Ishikawa (cell line): ENCODE measurements at regions not wholly inside any gene's neighbourhood (a gene's known extent, or its start where the extent isn't known, plus 50 kb on each side); places are given as distances from the start of the nearest gene placed in this dataset.

Experiments used
- CEBPB ChIP-seq: IDR thresholded peaks from 2 replicates; pipeline ENCODE4 v1.6.1; 2012
- CREB1 ChIP-seq: IDR thresholded peaks from 2 replicates; pipeline ENCODE4 v1.6.1; 2012; ENCODE audit warnings: low read depth
- EGR1 ChIP-seq: IDR thresholded peaks from 2 replicates; pipeline ENCODE4 v1.6.1; 2012
- MAX ChIP-seq: IDR thresholded peaks from 2 replicates; pipeline ENCODE4 v1.6.1; 2012
- NFIC ChIP-seq: IDR thresholded peaks from 2 replicates; pipeline ENCODE4 v1.6.1; 2012
- RAD21 ChIP-seq: IDR thresholded peaks from 2 replicates; pipeline ENCODE4 v1.6.1; 2012; ENCODE audit warnings: low read depth
- REST ChIP-seq: IDR thresholded peaks from 2 replicates; pipeline ENCODE4 v1.6.1; 2012; ENCODE audit warnings: low read depth, mild to moderate bottlenecking
- TAF1 ChIP-seq: IDR thresholded peaks from 2 replicates; pipeline ENCODE4 v1.6.1; 2012; ENCODE audit warnings: low read depth, mild to moderate bottlenecking
- TCF12 ChIP-seq: IDR thresholded peaks from 2 replicates; pipeline ENCODE4 v1.6.1; 2012; ENCODE audit warnings: low read depth
- TEAD4 ChIP-seq: IDR thresholded peaks from 2 replicates; pipeline ENCODE4 v1.6.1; 2012
- USF1 ChIP-seq: IDR thresholded peaks from 2 replicates; pipeline ENCODE4 v1.6.1; 2012
- YY1 ChIP-seq: IDR thresholded peaks from 2 replicates; pipeline ENCODE4 v1.6.1; 2012; ENCODE audit warnings: low read depth

GRCh38 chr9:129465834-129466535 is 154.9 kb downstream of the C9orf50 start:
- TF ChIP-seq REST (no peak), MAX (no peak), TEAD4 (no peak), CREB1 (no peak), NFIC (no peak), TAF1 (no peak)

GRCh38 chr9:129464972-129465833 is 155.7 kb downstream of the C9orf50 start:
- no peak for TF ChIP-seq TCF12
- no peak for TF ChIP-seq TAF1
- no peak for TF ChIP-seq YY1
- no peak for TF ChIP-seq REST
- no peak for TF ChIP-seq RAD21
- TF ChIP-seq CREB1, result no peak
- TF ChIP-seq CEBPB, result no peak
- TF ChIP-seq EGR1, result no peak
- peak; percentile 63 for TF ChIP-seq USF1
- TF ChIP-seq MAX, result peak; percentile 1; the same call in 1 of the 2 replicates

- TF ChIP-seq CREB1 (no peak), NFIC (no peak), USF1 (no peak), EGR1 (no peak), TEAD4 (no peak), TAF1 (no peak)
These were observed 156.9 kb downstream of the C9orf50 start for GRCh38 chr9:129463994-129464393.

GRCh38 chr9:129463477-129463876 is 157.4 kb downstream of the C9orf50 start:
- TF ChIP-seq TCF12 (no peak), CREB1 (no peak), EGR1 (no peak), TAF1 (no peak)

- TF ChIP-seq USF1 (no peak), CREB1 (no peak), YY1 (no peak), RAD21 (no peak), TAF1 (no peak), TCF12 (no peak)
These were observed 158.5 kb downstream of the C9orf50 start for GRCh38 chr9:129462360-129462759.
